ENCODE measurements at regions not wholly inside any gene's neighbourhood (a gene's known extent, or its start where the extent isn't known, plus 50 kb on each side); places are given as distances from the start of the nearest gene placed in this dataset.
A peak's percentile ranks its signal among the peaks of the same experiment; 100 is the strongest.

DNA sequence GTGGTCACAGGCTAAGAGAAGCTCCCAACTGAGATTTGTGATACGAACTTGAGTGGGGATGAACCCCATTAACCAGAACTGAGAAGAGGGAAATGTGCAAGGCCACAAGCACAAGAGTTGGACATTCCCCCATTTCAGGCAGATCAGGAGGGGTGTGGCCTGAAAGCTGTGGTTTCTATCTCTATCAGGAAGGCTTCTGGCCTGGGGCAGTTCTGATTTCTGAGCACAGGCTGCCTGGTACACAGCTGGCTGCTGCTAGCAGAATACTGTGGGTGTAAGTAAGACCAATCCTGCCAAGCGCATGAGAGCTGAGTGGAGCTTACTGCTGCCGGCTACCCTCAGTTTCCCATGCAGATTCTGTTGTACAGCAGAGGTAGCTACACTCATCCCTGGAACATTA, 484.6 kb downstream of the SATB2 start:
- Histone ChIP-seq H3F3A (replicated peaks; ENCODE audit: insufficient read depth) (no peaks in the 10 kb centered on the region), H2AFZ (ENCODE audit: low read depth) (no peak overlapping the region), H3K9me2 (no peaks in the 10 kb centered on the region), H3K4me2 (no peak overlapping the region), H3K36me3 (replicated peaks in 1 of 2; ENCODE audit: control insufficient read depth in 1 of 2, insufficient read depth in 2 of 2, low read length in 1 of 2) (no peaks in the 10 kb centered on the region), H3K27ac (ENCODE audit: low read depth in 2 of 2, low read length in 1 of 2) (no peak overlapping the region), H3K4me3 (ENCODE audit: low read depth in 2 of 2, low read length in 1 of 2) (no peak overlapping the region), H3K9me3 (no peaks in the 10 kb centered on the region), H4K20me1 (ENCODE audit: insufficient read depth) (no peaks in the 10 kb centered on the region), H3K27me3 (ENCODE audit: insufficient read depth) (no peaks in the 10 kb centered on the region), H3K79me2 (ENCODE audit: insufficient read depth) (no peaks in the 10 kb centered on the region), H3K9ac (no peak overlapping the region), H3K4me1 (ENCODE audit: control insufficient read depth in 1 of 2, insufficient read depth in 2 of 2, low read depth in 1 of 2, low read length in 1 of 2) (no peaks in the 10 kb centered on the region; a peak in 1 of 4 replicates)
- DNase-seq: peak; percentile 2
- POLR2A ChIA-PET: no interaction called here
- no peak for TF ChIP-seq FOSL2 (IDR thresholded peaks at IDR 0.05; ENCODE audit: borderline replicate concordance, low read depth)
- no peak for TF ChIP-seq NFIC (IDR thresholded peaks at IDR 0.05; ENCODE audit: borderline replicate concordance)
- no peak for TF ChIP-seq RCOR1 (IDR thresholded peaks at IDR 0.05; ENCODE audit: low read length)
- no peak for TF ChIP-seq IRF3 (IDR thresholded peaks at IDR 0.05; ENCODE audit: low read depth, low read length)
- TF ChIP-seq SIN3A (IDR thresholded peaks at IDR 0.05; ENCODE audit: borderline replicate concordance, low read depth, low read length): no peak
- TF ChIP-seq CHD2 (IDR thresholded peaks at IDR 0.05; ENCODE audit: low read length, partially characterized antibody): no peak
- TF ChIP-seq, protein P1, sequence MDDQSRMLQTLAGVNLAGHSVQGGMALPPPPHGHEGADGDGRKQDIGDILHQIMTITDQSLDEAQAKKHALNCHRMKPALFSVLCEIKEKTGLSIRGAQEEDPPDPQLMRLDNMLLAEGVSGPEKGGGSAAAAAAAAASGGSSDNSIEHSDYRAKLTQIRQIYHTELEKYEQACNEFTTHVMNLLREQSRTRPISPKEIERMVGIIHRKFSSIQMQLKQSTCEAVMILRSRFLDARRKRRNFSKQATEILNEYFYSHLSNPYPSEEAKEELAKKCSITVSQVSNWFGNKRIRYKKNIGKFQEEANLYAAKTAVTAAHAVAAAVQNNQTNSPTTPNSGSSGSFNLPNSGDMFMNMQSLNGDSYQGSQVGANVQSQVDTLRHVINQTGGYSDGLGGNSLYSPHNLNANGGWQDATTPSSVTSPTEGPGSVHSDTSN (IDR thresholded peaks at IDR 0.05): no peak
- no peak for TF ChIP-seq RFX5 (IDR thresholded peaks at IDR 0.05; ENCODE audit: low read length)
- no peak for TF ChIP-seq ELF1 (IDR thresholded peaks at IDR 0.05)
- TF ChIP-seq EZH2phosphoT487 (IDR thresholded peaks at IDR 0.05; ENCODE audit: borderline replicate concordance, low read depth): no peak
- no peak for TF ChIP-seq FOXJ3 (CRISPR knock-in tag; IDR thresholded peaks at IDR 0.05)
- no peak for TF ChIP-seq MXI1 (IDR thresholded peaks at IDR 0.05; ENCODE audit: low read depth, low read length)
- CTCF ChIA-PET: no interaction called here
- 61% methylated on average over 2 of the region's 3 CpGs for WGBS (ENCODE audit: low lambda C conversion rate)

DNA sequence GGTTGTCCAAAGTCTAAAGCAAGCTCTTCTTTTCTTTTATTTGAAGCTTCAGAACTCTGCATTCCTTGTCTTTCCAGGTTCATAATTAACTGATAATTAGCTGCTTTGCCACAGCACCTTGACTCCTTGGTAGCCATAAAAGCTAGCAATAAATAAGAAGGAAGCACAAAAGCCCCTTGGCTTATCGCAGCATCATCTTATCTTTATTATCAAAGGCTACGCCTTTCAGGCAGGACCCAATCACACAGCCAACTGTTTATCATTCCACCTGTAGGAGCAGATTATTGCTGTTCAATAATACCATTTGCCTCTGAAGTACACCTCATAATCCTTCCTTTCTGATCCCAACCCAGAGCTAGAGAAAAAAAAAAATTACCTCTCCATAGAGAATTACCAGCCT, 489.2 kb downstream of the SATB2 start:
- WGBS (ENCODE audit: low lambda C conversion rate): 41% methylated on average over 2 of the region's 2 CpGs
- no peak overlapping the region for H3K4me3 ChIP-seq (ENCODE audit: low read depth in 2 of 2, low read length in 1 of 2)
- H3K9me2 ChIP-seq: no peaks in the 10 kb centered on the region
- H3K4me2 ChIP-seq: no peak overlapping the region
- no peak overlapping the region for H3K27ac ChIP-seq (ENCODE audit: low read depth in 2 of 2, low read length in 1 of 2)
- H3K9ac ChIP-seq: no peak overlapping the region
- no peaks in the 10 kb centered on the region for H4K20me1 ChIP-seq (ENCODE audit: insufficient read depth)
- no peak overlapping the region for H2AFZ ChIP-seq (ENCODE audit: low read depth)
- H3K27me3 ChIP-seq (ENCODE audit: insufficient read depth): no peaks in the 10 kb centered on the region
- ChIA-PET CTCF (no interaction called here), POLR2A (no interaction called here)
- DNase-seq: no peak
- no peaks in the 10 kb centered on the region for H3K36me3 ChIP-seq (replicated peaks in 1 of 2; ENCODE audit: control insufficient read depth in 1 of 2, insufficient read depth in 2 of 2, low read length in 1 of 2)
- no peaks in the 10 kb centered on the region for H3K9me3 ChIP-seq
- H3K79me2 ChIP-seq (ENCODE audit: insufficient read depth): no peaks in the 10 kb centered on the region
- TF ChIP-seq ELF1 (IDR thresholded peaks at IDR 0.05) (no peak), RXRA (IDR thresholded peaks at IDR 0.05; ENCODE audit: borderline replicate concordance, low read depth) (no peak), USF1 (IDR thresholded peaks at IDR 0.05; ENCODE audit: borderline replicate concordance, low read depth) (no peak), MXI1 (IDR thresholded peaks at IDR 0.05; ENCODE audit: low read depth, low read length) (no peak), TAF1 (IDR thresholded peaks at IDR 0.05; ENCODE audit: borderline replicate concordance, low read depth, low read length) (no peak), SIN3A (IDR thresholded peaks at IDR 0.05; ENCODE audit: borderline replicate concordance, low read depth, low read length) (no peak), MEF2A (IDR thresholded peaks at IDR 0.05; ENCODE audit: borderline replicate concordance, low read depth) (no peak), RCOR1 (IDR thresholded peaks at IDR 0.05; ENCODE audit: low read length) (no peak), SMC3 (IDR thresholded peaks at IDR 0.05; ENCODE audit: low read depth, low read length) (no peak), RFX5 (IDR thresholded peaks at IDR 0.05; ENCODE audit: low read length) (no peak), EZH2phosphoT487 (IDR thresholded peaks at IDR 0.05; ENCODE audit: borderline replicate concordance, low read depth) (no peak)
- TF ChIP-seq, protein P2, sequence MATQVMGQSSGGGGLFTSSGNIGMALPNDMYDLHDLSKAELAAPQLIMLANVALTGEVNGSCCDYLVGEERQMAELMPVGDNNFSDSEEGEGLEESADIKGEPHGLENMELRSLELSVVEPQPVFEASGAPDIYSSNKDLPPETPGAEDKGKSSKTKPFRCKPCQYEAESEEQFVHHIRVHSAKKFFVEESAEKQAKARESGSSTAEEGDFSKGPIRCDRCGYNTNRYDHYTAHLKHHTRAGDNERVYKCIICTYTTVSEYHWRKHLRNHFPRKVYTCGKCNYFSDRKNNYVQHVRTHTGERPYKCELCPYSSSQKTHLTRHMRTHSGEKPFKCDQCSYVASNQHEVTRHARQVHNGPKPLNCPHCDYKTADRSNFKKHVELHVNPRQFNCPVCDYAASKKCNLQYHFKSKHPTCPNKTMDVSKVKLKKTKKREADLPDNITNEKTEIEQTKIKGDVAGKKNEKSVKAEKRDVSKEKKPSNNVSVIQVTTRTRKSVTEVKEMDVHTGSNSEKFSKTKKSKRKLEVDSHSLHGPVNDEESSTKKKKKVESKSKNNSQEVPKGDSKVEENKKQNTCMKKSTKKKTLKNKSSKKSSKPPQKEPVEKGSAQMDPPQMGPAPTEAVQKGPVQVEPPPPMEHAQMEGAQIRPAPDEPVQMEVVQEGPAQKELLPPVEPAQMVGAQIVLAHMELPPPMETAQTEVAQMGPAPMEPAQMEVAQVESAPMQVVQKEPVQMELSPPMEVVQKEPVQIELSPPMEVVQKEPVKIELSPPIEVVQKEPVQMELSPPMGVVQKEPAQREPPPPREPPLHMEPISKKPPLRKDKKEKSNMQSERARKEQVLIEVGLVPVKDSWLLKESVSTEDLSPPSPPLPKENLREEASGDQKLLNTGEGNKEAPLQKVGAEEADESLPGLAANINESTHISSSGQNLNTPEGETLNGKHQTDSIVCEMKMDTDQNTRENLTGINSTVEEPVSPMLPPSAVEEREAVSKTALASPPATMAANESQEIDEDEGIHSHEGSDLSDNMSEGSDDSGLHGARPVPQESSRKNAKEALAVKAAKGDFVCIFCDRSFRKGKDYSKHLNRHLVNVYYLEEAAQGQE (IDR thresholded peaks at IDR 0.05; ENCODE audit: low read depth, low read length): no peak
- TF ChIP-seq, protein P3, sequence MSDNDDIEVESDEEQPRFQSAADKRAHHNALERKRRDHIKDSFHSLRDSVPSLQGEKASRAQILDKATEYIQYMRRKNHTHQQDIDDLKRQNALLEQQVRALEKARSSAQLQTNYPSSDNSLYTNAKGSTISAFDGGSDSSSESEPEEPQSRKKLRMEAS (IDR thresholded peaks at IDR 0.05; ENCODE audit: low read depth): no peak
- no peaks in the 10 kb centered on the region; a peak in 1 of 4 replicates for H3K4me1 ChIP-seq (ENCODE audit: control insufficient read depth in 1 of 2, insufficient read depth in 2 of 2, low read depth in 1 of 2, low read length in 1 of 2)
- H3F3A ChIP-seq (replicated peaks; ENCODE audit: insufficient read depth): no peaks in the 10 kb centered on the region
